RPMI8226 (cell line): ENCODE measurements at regions not wholly inside any gene's neighbourhood (a gene's known extent, or its start where the extent isn't known, plus 50 kb on each side); places are given as distances from the start of the nearest gene placed in this dataset.

ENCODE experiments used
- DNase-seq: peaks from one replicate; pipeline ENCODE4 v3.0.0-alpha.2; 2015

DNA sequence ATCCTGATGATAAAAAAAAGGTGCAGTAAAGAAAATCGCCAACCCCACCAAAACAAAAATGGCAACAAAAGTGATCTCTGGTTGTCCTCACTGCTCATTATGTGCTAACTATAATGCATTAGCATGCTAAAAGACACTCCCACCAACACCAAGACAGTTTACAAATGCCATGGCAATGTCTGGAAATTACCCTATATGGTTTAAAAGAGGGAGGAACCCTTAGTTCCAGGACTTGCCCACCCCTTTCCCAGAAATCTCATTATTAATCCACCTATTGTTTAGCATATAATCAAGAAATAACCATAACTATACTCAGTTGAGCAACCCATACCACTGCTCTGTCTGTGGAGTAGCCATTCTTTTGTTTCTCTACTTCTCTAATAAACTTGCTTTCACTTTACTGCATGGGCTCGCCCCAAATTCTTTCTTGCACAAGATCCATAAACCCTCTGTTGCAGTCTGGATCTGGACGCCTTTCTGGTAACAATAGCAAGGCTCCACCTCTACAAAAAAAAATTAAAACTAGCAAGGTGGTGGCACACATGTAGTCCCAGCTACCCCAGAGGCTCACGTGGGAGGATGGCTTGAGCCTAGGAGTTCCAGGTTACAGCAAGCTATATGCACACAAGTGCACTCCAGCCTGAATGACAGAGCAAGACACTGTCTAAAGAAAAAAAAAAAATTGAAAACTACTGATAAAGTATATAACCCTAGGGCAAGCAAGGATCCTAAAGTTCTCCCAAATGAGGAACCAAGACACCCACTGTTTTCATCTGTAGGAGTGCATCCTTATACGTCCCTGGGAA lies 278.8 kb upstream of the JARID2 start:
- DNase-seq, result no peak

DNA sequence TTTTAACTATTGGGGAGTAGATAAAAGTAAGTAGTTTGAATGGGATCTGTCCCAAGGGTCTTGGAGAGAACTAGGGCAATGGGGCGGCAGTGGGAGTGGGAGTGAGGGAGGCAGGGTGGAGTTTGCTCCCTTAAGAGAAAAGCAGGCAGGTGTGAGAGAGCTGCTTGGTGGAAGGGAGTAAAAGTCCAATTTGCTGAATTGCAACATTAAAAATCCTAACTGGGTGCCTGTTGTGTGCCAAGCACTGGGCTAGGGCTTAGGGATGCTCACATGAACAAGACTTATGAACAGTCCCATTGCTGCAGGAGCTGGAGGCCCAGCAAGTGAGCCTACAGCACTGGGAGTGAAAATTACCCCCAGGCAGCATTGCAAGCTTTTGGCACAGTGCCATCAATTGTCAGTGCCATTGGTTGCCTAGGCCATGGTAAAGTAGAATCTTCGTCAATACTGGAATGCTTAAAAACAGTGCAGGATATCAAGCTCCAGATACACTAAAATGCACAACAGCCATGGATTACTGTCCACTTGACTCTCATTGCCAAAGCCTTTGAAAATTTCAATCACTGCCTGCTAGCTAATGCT lies 277.7 kb upstream of the JARID2 start:
- DNase-seq, result peak; percentile 32

DNA sequence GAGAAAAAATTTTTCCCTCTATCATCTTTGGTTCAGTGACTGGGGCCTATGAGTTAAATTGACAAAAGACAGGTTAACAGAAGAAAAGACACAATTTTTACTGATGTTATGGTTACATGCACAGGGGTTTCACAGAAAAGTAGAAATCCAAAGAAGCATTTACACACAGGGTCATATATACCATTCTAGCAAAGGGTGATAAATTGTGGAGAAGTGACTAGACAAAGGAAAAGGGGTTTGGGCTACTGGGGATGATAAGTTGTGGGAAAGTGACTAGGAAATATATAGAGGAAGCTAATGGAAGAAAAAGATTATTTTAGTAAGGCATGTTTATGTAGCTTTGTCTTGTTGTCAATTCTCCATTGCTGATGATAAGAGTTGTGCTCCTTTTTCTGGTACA lies 276.7 kb upstream of the JARID2 start:
- DNase-seq, result no peak

DNA sequence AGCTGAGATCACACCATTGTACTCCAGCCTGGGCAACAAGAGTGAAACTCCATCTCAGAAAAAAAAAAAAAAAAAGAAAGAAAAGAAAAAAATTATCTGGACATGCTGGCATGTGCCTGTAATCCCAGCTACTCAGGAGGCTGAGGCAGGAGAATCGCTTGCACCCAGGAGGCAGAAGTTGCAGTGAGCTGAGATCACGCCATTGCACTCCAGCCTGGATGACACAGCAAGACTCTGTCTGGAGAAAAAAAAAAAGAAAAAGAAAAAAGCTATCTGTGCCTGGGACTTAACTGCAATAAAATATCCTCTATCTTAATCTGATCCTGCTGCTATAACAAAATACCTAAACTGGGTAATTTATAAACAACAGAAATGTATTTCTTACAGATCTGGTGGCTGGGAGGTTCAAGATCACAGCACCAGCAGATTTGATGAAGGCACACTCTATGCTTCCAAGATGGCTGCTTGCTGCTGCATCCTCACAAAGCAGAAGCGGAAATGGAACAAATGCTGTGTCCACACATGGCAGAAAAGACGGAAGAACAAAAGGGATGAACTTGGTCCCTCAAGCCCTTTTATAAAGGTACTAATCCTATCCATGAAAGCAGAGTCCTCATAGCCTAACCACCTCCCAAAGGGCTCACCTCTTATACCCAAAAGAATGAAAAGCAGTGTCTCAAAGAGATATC lies 273.3 kb upstream of the JARID2 start:
- no peak for DNase-seq

DNA sequence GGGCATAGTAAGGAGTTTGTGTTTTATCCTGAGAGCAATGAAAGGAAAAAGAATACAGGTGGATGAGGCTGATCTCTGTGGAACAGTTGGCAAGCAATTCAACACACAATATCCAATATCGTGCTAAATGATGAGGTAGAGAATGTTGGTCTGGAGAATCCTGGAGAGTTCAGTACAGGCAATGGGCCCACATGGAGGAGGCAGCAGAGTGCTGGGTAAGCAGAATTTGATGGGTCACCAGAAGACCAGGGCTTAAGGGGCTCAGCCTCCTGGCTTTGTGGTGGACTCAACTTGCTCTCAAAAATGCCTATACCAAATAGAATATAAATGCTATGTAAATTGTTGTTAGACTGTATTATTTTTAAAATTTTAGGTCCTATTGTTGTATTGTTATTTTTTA lies 271.5 kb upstream of the JARID2 start:
- DNase-seq, result no peak

DNA sequence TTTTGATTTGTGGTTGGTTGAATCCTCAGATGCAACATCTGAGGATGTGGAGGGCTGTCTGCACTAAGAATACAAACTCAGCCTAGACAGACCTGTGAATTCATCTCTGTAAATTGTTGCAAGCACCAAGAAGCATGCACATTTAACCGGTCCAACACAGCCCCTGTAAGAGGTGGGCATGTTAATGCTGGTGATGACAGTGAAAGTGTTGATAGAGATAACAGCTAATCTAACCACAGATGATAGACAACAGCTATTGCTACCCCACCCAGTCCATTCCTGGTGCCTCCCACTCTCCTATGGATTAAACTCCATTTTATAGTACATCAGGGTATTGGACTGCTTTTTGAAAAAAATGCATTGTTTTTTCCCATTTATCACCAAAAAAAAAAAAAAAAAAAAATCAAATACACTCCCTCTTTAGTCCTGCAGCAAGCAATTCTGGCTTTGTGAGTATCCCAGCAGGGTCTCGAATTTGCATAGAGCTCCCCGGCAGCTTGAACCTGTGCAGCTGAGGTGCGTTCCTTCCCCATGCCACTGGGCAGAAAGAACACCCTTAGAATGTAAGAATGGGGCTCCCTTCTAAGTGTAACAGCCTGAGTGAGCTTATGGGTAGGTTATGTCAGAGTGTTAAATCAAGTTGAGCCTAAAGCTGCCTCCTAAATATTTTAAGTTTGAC lies 270.9 kb upstream of the JARID2 start:
- DNase-seq, result no peak

DNA sequence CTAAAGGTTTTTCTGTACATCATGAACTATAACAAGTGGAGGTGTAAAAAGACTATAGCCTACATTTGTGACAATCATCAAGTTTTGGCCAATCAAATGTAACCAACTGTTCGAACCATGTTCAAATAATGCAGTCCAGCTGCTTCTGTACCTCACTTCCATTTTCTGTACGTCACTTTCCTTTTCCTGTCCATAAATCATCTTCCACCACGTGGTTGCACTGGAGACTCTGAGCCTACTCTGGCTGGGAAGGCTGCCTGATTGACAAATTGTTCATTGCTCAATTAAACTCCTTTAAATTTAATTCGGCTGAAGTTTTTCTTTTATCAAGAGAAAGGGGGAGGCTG lies 270.4 kb upstream of the JARID2 start:
- DNase-seq, result peak; percentile 32

DNA sequence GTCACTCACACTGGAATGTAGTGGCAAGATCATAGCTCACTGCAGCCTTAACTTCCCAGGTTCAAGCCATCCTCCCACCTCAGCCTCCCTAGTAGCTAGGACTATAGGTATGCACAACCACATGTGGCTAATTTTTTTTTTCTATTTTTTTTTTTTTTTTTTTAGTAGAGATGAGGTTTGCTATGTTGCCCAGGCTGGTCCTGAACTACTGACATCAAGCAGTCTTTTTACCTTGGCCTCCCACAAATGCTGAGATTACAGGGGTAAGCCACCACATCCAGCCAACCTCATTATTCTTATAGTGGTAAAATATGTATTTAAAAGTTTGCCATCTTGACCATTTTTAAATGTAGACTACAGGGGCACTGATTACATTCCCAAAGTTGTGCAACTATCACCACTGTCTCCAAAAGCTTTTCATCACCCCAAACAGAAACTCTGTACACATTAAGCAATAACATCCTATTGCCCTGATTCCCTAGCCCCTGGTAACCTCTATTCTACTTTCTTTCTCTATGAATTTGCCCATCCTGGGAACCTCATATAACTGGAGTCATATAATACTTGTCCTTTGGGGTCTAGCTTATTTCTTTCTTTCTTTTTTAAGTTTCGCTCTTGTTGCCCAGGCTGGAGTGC lies 268.0 kb upstream of the JARID2 start:
- no peak for DNase-seq

DNA sequence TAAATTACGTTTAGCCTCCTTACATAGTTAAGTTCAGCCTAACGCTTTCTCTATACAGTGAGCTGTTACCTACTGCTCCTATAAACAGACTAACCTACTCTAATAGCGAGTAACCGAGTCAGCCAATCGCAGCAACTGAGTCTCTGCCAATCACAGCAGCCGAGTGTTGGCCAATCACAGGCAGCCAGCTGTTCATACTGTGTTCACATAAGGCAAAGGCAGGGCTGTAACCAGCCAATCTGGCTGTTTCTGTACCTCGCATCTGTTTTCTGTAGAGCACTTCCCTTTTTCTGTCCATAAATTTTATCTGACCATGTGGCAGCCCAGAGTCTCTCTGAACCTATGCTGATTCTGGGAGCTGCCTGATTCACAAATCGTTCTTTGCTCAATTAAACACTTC lies 263.9 kb upstream of the JARID2 start:
- DNase-seq, result peak; percentile 66

DNA sequence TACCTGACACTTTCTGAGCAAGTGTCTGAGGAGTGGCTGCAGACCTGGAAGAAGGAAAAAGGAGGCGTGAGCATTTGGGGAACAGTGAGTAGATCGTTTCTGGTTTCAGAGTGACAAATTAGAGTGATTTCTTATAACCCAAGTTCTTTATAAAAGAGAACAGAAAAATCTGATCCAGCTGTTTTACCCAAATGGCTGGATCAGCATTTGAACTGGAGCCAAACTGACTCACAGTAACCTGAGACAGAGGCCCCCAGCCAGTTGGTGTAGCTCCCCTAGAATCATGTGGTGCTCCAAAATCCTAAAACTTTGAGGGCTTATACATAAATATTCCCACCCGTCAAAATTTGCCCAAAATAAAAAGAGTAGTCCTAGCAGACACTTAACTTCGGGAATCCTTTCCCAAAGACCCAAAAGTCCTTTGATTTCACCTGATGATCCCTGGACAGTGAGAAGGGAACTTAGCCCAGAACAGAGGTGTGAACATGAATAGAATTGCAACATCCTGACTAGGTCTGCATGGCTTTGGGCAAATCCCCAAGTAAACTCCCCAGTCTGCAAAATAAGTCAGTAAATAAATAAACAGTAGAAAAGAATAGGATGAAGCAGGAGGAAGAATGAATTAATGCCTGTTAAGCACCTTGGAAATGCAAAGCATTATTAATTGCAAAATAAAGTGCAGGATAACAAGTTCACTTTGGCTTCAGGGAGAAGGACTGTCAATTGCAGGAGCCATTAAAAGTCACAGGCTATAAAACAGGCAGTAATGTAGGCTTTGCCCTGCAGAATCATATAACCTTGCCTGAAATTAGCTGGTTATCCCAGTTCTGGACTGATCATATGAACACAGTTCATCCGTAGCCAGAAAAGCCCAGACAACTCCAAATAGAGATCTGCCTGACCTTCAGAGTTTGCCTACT lies 262.0 kb upstream of the JARID2 start:
- DNase-seq, result peak; percentile 72

DNA sequence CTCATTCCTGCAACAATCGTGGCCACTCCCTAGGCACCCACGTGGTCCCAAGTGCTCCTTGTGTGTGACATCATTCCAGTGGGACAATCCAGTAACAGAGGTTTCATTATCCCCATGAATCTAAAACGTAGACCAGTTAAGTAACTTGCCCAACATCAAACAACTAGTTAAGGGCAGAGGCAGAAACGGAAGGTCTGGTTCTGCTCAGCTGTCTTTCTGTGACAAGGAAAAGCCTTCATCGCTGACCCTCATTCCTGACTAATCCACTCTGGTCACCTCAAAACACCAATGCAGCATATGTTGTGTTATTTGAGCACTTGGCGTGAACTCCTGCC lies 261.4 kb upstream of the JARID2 start:
- no peak for DNase-seq

DNA sequence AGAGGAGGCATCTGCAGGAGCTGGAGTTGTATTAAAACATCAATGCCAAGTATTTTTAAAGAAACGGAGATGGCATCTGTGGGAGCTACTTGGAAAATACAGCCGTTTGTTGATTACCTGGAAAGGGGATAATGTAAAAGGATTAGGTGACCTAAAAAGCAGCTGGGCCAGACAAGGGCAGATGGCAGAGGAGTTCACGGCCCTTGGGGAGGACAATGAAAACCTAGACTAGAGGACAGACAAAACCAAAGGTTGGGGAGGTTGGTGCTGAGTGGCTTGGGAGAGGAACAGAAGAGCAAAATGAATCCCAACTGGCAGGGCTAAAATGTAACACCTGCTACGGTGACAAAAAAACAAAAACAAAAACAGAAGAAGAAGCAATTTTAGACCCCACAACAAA lies 260.5 kb upstream of the JARID2 start:
- no peak for DNase-seq

DNA sequence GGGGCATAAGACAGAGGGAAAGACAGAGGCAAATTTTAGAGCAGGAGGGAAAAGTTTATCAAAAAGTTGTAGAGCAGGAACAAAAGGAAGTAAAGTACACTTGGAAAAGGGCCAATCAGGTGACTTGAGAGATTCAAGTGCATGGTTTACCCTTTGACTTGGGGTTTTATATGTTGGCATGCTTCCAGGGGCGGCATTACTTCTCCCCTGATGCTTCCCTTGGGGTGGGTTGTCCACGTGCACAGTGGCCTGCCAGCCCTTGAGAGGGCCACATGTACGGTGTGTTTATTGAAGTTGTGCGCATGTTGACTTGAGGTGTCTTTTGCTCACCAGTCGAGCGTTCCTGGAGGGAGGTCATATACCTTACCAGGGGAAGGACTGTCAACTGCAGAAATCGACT lies 259.5 kb upstream of the JARID2 start:
- DNase-seq, result peak; percentile 18

DNA sequence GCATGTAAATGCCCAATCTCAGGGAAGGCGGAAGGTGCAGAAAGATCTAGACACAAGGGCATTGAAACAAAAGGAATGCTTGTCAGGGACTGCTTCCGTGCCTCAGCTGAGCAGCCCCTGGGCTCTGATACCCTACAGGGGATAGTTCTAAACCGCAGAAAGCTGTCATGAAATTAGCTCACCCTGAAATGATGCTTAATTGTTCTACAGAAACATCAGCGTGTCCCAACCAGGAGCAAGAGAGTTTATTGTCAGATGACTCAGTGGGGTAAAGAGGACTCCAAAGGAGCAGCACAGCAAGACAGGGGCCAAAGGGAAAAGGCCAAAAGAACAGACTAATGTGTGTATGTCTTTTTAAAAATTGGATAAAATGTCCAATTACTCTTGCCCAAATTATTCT lies 258.4 kb upstream of the JARID2 start:
- no peak for DNase-seq

DNA sequence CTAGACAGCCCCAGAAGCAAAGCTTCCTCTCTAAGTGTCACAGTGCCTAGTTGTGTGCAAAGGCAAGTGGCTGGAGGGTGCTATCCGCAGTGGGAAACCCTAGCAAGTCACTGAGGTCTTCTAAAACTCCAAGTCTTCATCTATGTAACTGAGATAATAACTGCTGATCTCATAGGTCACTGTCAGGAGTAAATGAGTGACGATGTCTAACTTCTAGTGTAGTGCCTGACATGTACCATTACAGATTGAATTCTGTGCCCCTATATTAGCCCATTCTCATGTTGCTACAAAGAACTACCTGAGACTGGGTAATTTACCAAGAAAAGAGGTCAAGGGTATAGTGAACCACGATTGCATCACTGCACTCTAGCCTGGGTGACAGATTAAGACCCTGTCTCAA lies 253.5 kb upstream of the JARID2 start:
- DNase-seq, result no peak

DNA sequence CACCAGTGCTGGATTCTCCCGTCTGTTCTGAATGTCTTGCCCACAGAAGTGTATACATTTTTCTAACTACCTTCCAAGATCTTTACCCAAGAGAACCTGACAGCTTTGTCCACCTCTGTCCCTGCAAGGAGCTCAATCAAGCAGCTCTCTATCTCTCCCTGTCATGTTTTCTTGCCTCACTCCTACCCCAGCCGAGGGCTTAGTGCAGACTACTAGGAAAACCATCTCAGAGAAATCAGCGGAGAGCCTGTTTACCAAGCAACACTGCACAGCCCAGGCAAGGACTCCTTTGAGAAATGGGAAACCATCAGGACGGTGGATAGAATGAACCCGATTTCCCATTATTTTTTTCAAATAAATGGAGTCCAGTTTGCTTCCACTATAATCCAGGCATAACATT lies 250.7 kb upstream of the JARID2 start:
- DNase-seq, result no peak

DNA sequence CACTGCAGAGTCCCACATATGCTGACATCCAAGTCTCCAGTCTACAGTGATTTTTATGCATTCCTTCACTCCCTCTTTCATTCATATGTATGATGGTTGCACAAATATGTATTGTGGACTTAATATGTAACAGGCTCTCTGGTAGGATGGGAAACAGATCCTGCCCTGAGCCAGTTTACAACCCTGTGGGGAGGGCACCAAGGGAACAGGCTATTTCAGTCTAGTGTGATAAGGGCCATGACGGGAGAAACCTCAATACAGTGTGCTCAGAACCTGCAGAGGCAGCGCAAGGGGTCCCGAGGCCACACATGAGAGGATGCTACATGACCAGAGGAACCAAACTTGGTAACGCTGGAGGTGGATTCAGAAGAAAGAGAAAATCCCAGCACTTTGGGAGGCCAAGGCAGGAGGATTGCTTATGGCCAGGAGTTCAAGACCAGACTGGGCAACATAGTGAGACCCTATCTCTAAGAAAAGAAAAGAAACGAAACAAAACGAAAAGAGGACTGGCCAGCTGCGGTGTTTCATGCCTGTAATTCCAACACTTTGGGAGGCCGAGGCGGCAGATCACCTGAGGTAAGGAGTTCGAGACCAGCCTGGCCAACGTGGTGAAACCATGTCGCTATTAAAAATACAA lies 249.8 kb upstream of the JARID2 start:
- no peak for DNase-seq

DNA sequence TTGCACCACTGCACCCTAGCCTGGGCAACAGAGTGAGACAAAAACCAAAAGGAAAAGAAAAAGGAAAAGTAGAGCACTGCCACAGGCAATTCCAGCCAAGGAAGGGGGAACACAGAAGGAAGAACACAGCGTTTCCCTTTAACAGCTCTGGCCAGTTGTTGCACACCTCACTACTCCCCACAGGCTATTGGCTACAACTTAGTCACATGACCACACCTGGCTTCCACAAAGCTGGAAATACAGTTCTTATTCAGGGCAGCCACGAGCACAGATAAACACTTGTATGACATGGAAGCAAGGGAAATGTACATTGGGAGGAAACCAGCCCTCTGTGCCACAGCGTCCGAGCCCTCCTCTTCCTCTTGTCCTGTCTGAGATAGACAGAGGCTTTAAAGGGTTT lies 249.0 kb upstream of the JARID2 start:
- no peak for DNase-seq

DNA sequence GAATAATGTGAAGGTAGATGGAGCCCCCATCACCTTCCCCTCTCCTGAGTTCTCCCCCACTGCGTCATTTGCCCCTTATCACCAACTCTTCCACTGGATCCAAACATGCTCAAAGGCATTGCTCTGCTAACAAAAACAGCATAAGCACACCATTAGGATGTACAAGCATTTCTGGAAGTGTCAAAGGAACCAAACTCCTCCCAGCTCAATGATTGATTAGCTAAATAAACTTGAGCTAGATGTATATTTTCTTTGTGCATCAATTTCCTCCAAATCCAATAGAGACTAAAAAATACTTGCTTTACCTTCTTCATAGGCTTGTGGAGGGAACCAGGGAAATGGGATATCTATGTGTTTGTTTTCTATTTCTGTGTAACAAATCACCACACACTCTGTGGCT lies 248.4 kb upstream of the JARID2 start:
- no peak for DNase-seq

DNA sequence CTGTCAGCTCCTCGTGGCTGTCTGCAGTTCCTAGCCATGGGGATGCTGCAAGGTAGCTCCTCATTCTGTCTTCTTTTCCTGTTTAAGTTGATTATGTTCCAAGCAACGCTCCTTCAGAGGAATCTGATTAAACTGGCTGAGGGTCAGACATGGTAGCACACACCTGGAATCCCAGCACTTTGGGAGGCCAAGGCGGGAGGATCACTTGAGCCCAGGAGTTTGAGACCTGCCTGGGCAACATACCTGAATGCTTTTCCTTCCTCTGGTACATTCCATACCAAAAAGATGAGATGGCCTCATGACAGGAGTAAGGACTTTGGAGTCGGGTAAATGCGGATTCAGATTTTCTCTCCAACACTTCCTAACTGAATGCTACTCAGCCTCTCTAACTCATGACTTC lies 246.8 kb upstream of the JARID2 start:
- no peak for DNase-seq

DNA sequence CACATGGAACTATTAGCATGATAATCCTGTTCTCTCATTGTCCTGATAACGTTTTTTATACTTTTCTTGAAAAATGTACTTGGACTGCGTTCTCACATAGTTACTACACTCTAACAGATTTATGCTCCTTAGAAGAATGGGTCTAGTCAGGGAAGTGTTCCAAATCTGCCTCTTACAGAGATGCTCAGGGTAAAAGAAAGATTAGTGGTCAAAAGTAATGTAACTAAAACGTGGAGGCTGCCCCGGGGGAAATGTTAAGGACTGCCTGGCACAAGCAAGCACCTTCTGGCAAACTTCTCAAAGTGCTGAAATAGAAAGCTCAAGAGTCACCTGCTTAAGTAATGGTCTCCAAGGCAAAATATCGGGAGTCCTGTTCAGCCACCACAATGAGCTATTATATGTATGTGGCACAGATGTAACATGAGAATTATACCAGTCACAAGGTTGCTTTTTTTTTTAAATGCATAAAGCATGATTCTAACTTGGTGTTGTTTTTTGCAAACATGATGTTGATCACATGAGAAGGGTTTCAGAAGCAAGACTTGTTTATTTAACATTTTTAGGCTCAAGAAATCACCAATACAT lies 244.5 kb upstream of the JARID2 start:
- DNase-seq, result no peak

DNA sequence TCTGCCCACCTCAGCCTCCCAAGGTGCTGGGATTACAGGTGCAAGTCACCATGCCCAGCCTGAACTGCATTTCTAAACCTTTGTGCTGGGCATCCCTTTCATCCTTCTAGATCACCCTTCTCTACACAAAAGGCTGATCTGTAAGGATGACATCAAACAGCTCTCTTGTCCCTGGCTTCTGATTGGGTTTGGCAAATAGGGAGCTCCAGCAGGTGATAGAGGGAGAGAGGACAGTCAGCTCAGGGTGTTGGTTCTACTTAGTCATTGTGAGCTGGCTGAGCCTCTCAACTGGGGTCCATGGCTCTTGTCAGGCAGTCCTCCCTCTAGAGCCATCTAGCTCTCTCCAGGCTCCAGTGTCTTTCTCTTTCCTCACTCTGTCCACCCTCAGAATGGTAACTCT lies 237.6 kb upstream of the JARID2 start:
- no peak for DNase-seq
